HepG2 (cell line): ENCODE measurements at regions not wholly inside any gene's neighbourhood (a gene's known extent, or its start where the extent isn't known, plus 50 kb on each side); places are given as distances from the start of the nearest gene placed in this dataset.

ENCODE experiments used
- AGO2 ChIP-seq: fragments of 200-400 bp; formaldehyde crosslinking; optimal IDR thresholded peaks from 2 replicates; pipeline ENCODE3; 2017; ENCODE audit warnings: mild to moderate bottlenecking, low read depth, low read length, moderate library complexity
- PAWR ChIP-seq: sonication (generic); formaldehyde crosslinking; IDR thresholded peaks from 2 replicates; pipeline ENCODE4 v1.4.0; 2020; ENCODE audit warnings: missing genetic modification reagents, mild to moderate bottlenecking, borderline replicate concordance
- SMAD3 ChIP-seq: sonication (generic); formaldehyde crosslinking; IDR thresholded peaks from 2 replicates; pipeline ENCODE4 v1.4.0; 2020; ENCODE audit warnings: missing genetic modification reagents
- TBL1XR1 ChIP-seq: fragments of 150-350 bp; IDR thresholded peaks from 2 replicates; pipeline ENCODE4 v1.6.1; 2014; ENCODE audit warnings: borderline replicate concordance, low read length; ENCODE audit not compliant: partially characterized antibody
- ZNF12 ChIP-seq: sonication (generic); formaldehyde crosslinking; IDR thresholded peaks from 2 replicates; pipeline ENCODE4 v1.5.0; 2020; ENCODE audit warnings: missing genetic modification reagents
- ZNF20 ChIP-seq: sonication (generic); formaldehyde crosslinking; IDR thresholded peaks from 2 replicates; pipeline ENCODE4 v1.4.0; 2020; ENCODE audit warnings: mild to moderate bottlenecking, moderate library complexity, missing genetic modification reagents
- ZNF451 ChIP-seq: sonication (generic); formaldehyde crosslinking; IDR thresholded peaks from 2 replicates; pipeline ENCODE4 v1.5.0; 2020; ENCODE audit warnings: mild to moderate bottlenecking, missing genetic modification reagents
- ZNF513 ChIP-seq: sonication (generic); formaldehyde crosslinking; conservative IDR thresholded peaks from 2 replicates; pipeline ENCODE4 v1.5.0; 2020; ENCODE audit warnings: missing genetic modification reagents
- TF ChIP-seq, protein P1 (sequence below): sonication (generic); formaldehyde crosslinking; IDR thresholded peaks from 2 replicates; pipeline ENCODE4 v1.4.0; 2020; ENCODE audit warnings: missing genetic modification reagents, borderline replicate concordance

DNA sequence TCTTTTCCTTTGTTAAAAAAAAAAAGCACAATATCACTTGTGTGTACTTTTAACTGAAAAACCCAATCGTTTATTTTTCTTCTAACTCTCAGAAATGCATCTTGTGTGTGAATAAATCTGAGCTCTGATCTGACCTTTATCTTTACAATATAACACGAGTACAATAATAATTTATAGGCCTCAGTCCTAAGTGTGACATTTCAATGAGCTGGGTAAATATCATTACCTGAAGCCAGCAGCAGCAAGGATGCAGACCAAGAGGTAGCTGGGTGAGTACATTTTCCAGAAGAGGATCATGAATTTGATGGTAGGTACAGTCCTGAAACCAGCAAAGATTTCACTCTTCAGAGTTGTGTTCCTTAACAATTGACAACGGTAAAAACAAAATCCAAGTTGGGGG is 264.0 kb upstream of the KIF2A start (continued):
- TF ChIP-seq ZNF20 (CRISPR knock-in tag) (no peak), TBL1XR1 (no peak), ZNF513 (CRISPR knock-in tag) (no peak), PAWR (no peak), ZNF451 (no peak), SMAD3 (CRISPR knock-in tag) (no peak), ZNF12 (CRISPR knock-in tag) (no peak), AGO2 (no peak)
- TF ChIP-seq, protein P1, sequence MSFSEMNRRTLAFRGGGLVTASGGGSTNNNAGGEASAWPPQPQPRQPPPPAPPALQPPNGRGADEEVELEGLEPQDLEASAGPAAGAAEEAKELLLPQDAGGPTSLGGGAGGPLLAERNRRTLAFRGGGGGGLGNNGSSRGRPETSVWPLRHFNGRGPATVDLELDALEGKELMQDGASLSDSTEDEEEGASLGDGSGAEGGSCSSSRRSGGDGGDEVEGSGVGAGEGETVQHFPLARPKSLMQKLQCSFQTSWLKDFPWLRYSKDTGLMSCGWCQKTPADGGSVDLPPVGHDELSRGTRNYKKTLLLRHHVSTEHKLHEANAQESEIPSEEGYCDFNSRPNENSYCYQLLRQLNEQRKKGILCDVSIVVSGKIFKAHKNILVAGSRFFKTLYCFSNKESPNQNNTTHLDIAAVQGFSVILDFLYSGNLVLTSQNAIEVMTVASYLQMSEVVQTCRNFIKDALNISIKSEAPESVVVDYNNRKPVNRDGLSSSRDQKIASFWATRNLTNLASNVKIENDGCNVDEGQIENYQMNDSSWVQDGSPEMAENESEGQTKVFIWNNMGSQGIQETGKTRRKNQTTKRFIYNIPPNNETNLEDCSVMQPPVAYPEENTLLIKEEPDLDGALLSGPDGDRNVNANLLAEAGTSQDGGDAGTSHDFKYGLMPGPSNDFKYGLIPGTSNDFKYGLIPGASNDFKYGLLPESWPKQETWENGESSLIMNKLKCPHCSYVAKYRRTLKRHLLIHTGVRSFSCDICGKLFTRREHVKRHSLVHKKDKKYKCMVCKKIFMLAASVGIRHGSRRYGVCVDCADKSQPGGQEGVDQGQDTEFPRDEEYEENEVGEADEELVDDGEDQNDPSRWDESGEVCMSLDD: no peak
